ENCODE measurements at regions not wholly inside any gene's neighbourhood (a gene's known extent, or its start where the extent isn't known, plus 50 kb on each side); places are given as distances from the start of the nearest gene placed in this dataset.

- TF ChIP-seq, protein P1, sequence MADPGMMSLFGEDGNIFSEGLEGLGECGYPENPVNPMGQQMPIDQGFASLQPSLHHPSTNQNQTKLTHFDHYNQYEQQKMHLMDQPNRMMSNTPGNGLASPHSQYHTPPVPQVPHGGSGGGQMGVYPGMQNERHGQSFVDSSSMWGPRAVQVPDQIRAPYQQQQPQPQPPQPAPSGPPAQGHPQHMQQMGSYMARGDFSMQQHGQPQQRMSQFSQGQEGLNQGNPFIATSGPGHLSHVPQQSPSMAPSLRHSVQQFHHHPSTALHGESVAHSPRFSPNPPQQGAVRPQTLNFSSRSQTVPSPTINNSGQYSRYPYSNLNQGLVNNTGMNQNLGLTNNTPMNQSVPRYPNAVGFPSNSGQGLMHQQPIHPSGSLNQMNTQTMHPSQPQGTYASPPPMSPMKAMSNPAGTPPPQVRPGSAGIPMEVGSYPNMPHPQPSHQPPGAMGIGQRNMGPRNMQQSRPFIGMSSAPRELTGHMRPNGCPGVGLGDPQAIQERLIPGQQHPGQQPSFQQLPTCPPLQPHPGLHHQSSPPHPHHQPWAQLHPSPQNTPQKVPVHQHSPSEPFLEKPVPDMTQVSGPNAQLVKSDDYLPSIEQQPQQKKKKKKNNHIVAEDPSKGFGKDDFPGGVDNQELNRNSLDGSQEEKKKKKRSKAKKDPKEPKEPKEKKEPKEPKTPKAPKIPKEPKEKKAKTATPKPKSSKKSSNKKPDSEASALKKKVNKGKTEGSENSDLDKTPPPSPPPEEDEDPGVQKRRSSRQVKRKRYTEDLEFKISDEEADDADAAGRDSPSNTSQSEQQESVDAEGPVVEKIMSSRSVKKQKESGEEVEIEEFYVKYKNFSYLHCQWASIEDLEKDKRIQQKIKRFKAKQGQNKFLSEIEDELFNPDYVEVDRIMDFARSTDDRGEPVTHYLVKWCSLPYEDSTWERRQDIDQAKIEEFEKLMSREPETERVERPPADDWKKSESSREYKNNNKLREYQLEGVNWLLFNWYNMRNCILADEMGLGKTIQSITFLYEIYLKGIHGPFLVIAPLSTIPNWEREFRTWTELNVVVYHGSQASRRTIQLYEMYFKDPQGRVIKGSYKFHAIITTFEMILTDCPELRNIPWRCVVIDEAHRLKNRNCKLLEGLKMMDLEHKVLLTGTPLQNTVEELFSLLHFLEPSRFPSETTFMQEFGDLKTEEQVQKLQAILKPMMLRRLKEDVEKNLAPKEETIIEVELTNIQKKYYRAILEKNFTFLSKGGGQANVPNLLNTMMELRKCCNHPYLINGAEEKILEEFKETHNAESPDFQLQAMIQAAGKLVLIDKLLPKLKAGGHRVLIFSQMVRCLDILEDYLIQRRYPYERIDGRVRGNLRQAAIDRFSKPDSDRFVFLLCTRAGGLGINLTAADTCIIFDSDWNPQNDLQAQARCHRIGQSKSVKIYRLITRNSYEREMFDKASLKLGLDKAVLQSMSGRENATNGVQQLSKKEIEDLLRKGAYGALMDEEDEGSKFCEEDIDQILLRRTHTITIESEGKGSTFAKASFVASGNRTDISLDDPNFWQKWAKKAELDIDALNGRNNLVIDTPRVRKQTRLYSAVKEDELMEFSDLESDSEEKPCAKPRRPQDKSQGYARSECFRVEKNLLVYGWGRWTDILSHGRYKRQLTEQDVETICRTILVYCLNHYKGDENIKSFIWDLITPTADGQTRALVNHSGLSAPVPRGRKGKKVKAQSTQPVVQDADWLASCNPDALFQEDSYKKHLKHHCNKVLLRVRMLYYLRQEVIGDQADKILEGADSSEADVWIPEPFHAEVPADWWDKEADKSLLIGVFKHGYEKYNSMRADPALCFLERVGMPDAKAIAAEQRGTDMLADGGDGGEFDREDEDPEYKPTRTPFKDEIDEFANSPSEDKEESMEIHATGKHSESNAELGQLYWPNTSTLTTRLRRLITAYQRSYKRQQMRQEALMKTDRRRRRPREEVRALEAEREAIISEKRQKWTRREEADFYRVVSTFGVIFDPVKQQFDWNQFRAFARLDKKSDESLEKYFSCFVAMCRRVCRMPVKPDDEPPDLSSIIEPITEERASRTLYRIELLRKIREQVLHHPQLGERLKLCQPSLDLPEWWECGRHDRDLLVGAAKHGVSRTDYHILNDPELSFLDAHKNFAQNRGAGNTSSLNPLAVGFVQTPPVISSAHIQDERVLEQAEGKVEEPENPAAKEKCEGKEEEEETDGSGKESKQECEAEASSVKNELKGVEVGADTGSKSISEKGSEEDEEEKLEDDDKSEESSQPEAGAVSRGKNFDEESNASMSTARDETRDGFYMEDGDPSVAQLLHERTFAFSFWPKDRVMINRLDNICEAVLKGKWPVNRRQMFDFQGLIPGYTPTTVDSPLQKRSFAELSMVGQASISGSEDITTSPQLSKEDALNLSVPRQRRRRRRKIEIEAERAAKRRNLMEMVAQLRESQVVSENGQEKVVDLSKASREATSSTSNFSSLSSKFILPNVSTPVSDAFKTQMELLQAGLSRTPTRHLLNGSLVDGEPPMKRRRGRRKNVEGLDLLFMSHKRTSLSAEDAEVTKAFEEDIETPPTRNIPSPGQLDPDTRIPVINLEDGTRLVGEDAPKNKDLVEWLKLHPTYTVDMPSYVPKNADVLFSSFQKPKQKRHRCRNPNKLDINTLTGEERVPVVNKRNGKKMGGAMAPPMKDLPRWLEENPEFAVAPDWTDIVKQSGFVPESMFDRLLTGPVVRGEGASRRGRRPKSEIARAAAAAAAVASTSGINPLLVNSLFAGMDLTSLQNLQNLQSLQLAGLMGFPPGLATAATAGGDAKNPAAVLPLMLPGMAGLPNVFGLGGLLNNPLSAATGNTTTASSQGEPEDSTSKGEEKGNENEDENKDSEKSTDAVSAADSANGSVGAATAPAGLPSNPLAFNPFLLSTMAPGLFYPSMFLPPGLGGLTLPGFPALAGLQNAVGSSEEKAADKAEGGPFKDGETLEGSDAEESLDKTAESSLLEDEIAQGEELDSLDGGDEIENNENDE (IDR thresholded peaks at IDR 0.05; ENCODE audit: insufficient replicate concordance, low read length), result no peak
- TF ChIP-seq ATF2 (IDR thresholded peaks at IDR 0.05; ENCODE audit: low read length) (no peak), BCL11A (IDR thresholded peaks at IDR 0.05; ENCODE audit: low read depth in 2 of 2, low read length in 2 of 2) (no peak), KDM4A (IDR thresholded peaks at IDR 0.05; ENCODE audit: low read depth, low read length, severe bottlenecking) (no peak), CBX5 (IDR thresholded peaks at IDR 0.05; ENCODE audit: low read depth, low read length) (no peak), TEAD4 (IDR thresholded peaks at IDR 0.05; ENCODE audit: low read depth, low read length) (no peak), TAF7 (optimal IDR thresholded peaks at IDR 0.05; ENCODE audit: borderline replicate concordance, low read depth, low read length) (no peak), CEBPB (IDR thresholded peaks at IDR 0.05; ENCODE audit: low read depth, low read length) (no peak)
- TF ChIP-seq, protein P2, sequence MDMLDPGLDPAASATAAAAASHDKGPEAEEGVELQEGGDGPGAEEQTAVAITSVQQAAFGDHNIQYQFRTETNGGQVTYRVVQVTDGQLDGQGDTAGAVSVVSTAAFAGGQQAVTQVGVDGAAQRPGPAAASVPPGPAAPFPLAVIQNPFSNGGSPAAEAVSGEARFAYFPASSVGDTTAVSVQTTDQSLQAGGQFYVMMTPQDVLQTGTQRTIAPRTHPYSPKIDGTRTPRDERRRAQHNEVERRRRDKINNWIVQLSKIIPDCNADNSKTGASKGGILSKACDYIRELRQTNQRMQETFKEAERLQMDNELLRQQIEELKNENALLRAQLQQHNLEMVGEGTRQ (IDR thresholded peaks at IDR 0.05; ENCODE audit: low read length), result no peak
Measured at GRCh38 chr5:116378777-116379121, 195.9 kb downstream of the SEMA6A start (continued).

All from H1 (cell line).